NCI-H345 (cell line): ENCODE measurements at regions not wholly inside any gene's neighbourhood (a gene's known extent, or its start where the extent isn't known, plus 50 kb on each side); places are given as distances from the start of the nearest gene placed in this dataset.
A peak's percentile ranks its signal among the peaks of the same experiment; 100 is the strongest.

Experiments used
- DNase-seq: peaks from one replicate; lab custom pipeline; 2025; lab: John Stamatoyannopoulos, UW

DNA sequence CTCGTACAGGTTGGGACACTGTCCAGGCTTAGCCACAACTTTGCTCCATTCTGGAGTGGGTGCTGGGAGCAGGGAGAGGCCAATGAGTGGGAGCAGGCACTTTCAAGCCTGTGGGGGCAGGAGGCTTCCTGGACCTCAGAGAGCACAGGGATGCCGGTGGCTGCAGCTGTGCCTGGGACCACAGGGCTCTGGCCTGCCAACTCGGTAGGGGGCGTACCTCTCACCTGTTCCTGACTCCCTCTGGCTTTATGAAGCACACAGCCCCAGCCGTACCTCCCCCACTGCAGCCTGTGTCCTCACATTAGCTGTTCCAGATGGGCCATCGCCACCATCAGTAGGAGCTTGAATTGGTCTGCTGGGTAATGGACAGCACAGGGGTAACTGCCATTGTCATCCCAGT, 278.7 kb upstream of the KLHL1 start:
- DNase-seq = no peak

DNA sequence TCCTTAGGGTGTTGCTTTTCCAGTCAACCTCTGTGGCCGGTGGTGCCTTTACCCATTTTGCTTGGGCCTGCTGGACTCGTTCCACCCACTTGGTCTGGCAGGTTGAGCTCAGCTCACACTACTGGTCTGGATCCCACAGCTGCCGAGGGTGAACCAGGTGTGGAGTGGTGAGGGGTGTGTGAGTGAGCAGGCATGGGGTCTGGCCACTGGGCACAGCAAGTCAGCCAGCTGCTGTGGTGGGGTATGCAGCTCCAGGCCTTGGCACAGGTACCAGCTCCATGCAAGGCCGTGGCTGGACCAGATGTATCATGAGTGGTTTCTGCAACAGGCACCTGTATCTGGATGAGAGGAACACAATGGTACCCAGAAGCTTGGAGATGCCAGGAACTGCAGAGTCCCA, 277.6 kb upstream of the KLHL1 start:
- no peak for DNase-seq

DNA sequence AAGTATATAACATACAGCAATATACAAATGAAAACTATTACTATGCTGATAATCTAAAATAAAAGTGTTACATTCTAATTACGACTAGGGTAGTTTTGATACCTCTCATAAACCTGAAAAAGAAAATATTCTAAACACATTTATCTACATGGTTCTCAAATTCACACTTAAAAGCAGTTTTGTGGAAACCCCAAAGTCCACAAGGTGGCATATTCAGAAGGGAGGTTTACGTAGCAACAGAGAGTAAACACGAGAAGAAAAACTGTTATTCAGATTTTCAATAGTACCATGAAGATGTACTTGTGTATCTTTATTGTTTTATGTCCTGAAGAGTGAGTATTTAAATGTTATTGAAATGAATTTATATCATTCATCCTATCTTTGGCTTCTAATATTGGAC, 275.9 kb upstream of the KLHL1 start:
- no peak for DNase-seq

DNA sequence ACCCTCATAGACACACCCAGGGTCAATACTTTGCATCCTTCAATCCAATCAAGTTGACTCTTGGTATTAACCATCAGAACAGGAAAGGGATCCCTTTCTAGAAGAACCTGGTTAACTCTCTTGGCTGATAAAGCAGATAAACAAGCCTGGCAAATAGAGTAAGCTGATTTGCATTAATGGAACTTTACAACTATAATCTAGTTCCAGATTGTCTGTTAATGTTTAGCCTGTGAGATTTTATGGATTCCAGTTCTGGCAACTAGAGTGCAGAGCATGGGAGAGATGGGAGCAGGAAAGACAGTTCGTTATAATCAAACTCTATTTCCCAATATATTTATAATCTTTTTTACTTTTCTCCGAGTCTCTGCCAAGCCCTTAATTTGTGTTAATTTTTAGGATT, 272.6 kb upstream of the KLHL1 start:
- no peak for DNase-seq

DNA sequence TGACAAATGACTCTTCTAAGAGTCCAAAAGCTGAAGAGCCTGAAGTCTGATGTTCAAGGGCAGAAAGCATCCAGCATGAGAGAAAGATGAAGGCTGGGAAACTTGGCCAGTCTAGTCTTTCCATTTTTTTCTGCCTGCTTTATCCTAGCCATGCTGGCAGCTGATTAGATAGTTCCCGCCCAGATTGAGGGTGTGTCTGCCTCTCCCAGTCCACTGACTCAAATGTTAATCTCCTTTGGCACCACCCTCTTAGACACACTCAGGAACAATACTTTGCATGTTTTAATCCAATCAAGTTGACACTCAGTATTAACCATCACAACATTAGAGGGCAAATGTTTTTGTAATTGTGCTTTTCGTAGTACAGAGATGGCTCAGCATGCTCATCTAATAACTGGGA, 267.5 kb upstream of the KLHL1 start:
- DNase-seq = no peak

DNA sequence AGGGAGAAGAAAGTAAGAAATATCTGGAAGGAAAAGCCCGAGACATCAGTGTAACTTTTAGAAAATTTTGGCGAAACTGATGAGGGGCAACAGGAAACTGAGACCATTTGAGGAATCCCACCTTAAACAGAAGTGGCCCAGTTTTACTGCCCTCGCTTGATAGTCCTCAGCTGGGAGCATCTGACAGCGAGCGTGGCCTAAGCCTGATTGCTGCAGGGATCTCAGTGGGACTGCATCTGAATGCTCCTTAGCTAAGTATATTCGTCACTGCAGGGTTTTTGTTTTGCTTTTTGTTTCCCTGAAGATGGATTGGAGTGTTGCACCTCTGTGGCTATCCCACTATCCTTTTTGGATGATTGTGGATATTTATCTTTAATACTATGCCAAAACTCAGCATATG, 262.7 kb upstream of the KLHL1 start:
- no peak for DNase-seq

DNA sequence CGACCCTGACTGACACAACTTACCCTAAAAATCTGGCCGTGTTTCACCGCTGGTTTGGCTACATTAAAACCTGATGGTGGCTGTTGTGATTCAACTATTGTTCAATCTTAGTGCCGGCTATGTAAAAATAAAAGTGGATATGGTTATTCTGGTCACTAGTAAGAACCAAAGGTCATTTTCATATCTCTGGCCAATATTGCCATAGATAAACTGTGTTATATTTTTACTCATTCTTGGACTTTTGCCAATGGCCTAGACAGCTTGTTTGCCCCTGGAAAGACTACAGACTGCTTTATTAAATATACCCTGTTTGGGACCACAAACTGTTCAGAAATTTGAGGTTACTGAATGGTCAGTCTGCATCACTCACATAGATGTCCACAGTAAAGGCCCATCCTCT, 258.5 kb upstream of the KLHL1 start:
- no peak for DNase-seq

DNA sequence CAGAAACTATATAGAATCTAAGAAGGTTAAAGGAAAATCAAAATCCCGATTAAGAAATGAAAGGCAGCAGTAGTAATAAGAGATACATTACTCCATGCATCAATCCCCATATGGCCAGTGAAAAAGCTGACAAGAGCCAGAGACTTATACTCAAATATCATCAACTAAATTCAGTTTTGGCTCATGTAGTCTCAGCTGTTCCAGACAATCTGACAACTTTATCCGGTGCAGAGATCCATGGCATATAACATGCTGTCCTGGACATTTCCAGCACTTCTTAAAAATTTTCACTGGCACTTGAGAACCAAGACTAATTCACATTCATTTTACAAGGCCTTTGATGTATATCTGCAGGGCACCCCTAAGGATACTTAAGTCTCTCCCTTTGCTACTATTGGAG, 255.7 kb upstream of the KLHL1 start:
- DNase-seq = no peak

DNA sequence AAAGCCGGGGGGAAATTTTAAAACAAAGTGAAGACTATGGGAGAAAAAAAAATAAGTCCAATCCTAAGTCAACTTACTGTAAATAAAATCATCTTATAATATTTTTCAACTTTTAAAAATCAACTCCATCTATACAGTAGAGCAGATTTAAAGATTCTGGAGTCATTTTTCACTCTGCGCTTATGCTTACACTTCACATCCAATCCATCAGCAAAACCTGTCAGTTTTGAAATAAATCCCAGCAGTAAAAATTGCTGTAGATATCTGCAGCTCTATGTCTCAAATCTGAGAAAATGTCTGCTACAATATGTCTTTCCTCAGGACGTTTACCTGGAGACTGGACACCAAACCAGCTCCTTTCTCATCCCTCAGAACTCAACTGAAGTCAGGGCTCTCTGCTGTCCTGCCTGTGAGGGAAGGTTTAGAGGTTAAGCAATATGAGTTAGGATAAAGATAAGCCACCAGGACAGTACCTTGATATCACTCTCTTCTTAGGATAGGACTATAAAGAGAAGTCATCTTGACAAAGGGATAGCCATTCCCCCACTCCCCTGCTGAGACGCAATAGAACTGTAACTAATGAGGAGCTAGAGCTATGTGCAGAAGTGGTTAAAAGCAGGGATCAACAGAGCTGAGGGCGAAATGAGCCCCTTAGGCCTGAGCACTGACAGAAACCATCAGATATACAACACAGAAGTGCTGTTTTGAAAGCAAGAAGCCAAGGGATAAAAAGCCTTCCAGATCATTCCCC, 254.7 kb upstream of the KLHL1 start:
- DNase-seq = no peak

DNA sequence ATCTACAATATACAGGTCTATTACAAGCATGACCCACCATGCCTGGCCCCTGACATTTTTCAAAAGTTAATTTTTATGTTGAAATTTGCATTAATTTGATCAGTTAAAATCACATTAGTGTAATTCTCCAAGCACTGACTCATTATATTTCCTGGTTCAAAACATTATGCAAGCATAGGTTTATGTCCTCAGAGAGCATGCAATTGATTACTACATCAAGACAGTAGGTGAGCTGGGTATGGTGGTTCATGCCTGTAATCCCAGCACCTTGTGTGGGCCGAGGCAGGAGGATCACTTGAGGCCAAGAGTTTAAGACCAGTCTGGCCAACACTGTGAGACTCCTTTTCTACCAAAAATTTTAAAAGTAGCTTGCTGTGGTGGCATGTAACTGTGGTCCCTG, 248.8 kb upstream of the KLHL1 start:
- no peak for DNase-seq

DNA sequence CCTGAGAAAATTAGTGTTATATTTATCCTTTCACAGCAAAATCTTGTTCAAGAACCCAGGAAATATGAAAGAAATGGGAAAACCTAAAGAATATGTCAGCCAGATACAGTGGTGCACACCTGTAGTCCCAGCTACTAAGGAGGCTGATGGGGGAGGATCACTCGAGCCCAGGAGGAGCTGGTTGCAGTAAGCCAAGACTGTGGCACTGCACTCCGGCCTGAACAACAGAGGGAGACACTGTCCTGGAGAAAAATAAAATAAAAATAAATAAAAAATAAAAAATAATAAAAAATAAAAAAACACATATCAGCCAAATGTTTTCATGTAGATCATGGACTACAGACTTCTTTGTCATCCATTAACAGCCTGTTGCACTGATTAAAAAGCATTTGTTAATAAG, 244.8 kb upstream of the KLHL1 start:
- DNase-seq = no peak

DNA sequence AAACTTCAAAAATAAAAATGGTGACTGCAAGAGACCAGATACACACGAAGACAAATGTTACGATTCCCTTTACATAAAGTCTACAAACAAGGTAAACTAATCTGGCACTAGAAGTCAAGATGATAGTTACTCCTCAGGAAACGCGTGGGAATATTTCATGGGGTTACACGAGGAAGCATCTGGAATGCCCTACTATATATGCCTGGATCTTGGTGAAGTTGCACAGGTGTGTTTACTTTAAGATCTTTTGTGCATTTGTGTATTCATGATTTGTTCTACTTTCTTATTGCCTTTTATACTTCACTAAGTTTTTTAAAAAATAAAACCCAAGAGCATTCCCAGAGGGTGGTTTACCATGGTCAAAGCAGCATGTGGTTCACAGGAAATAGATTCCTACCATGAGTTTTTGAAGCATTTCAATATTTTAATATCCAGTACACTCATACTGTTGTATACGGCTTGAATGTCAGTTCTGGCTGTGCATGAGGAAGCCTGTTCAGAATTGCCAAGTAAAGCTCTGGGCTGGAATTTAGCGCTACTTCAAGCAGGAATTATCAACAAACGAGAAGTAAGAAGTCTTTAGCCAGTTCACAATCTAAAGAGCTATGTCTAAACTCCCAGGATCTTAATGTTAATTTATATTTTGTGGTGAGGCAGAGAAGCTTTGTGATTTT, 239.8 kb upstream of the KLHL1 start:
- DNase-seq = no peak

DNA sequence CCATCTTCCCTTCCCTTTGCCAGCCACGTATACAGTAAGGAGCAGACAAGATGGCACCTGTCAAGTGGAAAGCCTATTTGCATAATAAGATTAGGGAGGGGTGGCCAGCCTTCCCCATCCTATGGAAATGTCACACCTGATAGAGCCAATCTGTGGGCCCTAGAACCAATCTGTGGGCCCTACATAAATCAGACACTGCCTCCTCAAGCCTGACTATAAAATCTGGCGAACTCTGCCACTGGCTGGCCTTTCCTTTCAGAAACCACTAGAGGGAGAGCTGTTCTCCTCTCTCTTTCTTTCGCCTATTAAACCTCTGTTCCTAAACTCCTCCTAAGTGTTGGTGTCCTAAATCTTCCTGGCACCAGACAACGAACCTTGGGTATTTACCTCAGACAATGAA, 231.5 kb upstream of the KLHL1 start:
- no peak for DNase-seq

DNA sequence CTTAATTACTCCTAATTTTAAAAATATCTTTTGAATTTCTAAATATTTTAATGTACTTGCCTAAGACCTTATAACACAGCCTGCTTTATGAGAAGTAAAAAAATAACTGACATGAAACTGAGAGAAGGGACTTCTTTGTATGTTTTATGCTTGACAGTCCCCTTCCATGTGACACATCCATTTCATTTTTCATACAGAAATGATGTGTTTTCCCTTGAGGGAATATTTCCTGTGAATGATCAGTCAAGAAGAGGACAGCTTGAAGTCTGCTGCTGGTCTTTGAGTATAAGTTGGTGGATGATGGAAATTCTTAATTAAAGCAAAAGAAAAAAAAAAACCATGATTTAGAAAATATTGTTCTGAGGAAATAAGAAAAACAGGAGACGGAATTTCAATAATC, 230.4 kb upstream of the KLHL1 start:
- no peak for DNase-seq

DNA sequence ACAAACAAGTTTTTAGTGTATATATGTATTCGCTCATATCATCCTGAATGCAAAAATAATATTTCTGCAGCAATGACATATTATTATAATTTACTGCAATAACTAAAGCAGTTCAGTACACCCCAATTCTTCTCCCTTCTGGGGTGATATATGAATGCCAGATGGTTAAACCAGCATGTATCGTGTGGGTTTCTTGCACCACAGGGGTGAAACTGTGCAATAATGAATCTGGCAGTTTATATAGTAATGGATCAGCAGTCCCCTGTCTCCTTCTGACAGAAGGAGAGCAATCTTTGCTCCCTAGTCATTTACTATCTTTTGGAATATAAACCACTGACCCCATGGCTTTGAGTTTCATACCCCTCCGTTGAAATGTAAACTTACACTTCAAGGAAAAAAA, 228.6 kb upstream of the KLHL1 start:
- no peak for DNase-seq

DNA sequence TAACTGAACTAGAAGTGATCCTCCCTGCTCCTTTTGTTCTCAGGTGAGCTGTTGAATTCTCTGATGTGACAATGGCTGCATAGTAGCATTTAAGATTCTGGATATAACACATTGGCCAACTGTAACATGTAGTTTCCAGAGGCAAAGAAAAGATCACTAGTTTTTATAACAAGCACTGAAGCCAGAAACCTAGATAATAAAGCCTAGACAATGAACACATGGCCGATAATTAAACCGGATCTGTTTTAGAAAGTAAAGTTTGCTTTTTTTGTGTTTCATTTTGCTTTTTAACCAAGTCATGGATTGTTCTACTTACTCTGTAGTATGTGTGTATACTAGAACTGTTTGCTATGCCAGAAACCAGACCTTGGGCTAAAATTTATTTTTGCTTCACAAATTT, 225.5 kb upstream of the KLHL1 start:
- no peak for DNase-seq

DNA sequence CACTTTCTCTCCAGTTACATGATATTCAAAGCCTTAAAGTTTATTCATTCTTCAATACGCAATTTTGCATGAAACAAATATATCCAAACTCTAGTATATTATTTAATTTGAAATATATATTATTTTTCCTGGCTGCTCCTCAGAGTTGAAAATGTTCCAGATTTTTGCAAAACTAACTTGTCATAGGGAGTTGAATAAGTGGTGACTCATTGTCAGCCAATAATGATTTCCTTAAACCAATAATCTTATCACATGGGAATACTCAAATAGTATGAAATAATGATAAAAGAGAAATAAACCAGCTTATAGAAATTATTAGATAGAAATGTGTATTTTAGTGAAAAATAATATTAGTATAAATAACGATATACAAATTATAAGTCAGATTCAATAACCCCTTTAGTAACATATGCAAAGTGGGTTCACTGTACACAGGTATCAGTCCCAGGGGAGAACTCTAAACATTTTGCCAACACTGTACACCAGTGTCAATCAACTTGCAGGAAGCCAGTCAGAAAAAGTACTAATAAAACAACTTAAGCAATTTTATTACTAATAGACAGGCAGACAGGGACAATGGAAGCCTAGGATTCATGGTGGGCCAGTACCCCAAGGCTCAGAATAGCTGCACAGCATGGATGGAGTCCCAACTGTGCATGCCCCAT, 222.6 kb upstream of the KLHL1 start:
- DNase-seq = no peak

DNA sequence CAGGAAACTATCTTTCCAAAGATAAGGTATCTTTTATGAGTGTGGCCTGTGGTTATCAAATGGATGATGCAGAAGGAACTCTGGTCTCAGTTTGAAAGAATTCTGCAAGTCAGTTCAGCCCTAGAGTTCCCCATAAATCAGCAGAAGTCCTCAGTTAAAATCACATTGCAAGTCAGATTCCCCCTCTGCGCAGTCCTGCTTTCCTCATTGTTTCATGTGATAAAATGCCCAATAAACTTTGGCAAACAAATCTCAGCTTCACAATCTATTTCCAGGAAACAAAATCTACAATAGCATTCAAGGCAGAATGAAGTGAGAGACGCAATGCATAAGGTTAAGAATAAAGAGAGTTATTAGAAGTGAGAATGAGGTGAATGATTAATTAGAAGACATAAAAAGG, 216.3 kb upstream of the KLHL1 start:
- DNase-seq = no peak

DNA sequence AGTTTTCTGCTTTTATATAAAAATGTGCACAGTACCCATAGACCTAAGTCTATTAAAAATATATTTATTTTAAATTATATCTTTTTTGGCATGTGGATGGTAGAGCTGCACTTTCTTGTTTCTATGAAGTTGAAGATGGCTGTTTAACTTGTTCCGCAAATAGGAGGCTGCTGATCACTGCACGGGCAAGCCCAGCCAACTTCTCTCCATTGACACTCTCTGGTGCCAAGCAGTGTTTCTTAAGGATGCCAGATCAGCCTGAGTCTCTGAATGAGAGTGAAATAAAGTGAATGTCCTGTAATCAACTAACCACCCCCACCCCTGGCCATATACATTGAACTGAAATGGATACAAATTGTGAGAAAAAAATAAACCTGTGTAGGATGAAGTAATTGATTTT, 202.9 kb upstream of the KLHL1 start:
- no peak for DNase-seq

DNA sequence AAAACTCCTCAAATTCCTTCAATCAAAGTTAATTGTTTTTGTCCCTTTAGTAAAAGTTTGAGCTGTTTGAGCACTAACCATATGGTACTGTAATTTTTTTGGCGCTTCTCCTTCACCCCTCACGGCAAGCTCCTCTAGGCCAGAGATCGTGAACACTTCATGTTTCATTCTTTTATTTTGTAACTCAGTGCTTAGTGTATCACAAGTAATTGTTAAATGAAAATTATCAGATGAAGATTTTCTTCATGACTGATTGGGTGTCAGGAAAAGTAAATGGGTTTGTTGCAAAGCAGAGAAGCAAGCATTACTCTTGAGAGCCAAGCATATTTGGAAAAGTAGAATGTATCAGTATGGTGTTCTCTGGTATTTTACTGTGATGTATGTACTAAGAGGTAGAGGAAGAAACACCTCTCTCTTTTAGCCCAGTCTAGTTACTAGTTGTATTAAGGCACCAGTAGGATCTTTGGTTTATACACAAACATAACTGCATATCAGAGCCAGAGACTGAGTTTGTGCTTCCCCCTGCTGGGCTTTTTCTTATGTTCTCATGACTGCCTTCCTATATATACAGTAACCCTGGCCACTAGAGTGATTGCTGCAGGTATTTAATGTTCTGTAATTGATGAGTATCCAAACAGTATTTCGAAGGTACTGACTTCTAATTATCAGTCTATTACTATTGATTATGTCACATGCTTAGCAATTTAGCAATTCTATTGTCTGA, 202.3 kb upstream of the KLHL1 start:
- peak; percentile 61 for DNase-seq

DNA sequence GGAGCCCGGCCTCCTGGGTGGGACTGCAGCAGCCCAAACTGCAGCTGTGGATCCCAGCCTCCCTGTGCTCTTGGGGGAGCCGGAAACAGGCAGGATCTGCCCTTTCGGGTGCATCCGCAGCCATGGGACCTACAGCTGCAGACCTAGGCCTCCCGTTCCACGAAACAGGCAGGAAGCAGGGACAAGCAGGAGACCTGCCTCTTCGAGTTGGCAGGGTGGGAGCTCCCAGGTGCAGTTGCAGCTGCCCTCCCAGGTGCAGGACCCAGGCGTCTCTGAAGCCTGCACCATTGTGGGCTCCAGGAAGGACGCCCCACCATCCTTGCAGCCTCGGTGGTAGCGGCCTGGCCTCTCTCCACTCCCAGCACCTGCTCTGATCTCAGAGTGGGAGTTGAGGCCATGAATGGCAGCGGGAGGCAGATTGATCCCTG, 189.0 kb upstream of the KLHL1 start:
- DNase-seq = no peak

DNA sequence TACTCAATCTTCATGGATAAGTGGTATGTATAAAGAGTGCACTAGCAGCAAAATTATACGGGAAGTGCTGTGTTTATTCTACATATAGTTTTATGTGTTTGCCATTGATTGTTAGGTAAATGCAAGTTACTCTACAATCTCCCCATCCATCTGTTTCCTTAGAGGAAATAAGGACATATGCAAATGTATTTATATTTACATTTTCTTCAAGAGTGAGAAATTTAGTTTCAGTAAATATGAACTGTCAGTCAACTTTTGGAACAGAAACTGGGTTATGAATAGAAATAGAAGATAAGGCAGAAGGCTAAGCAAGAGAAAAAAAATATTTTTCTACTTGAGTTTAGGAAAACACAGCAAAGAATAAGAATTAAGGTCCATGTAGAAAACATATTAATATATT, 176.1 kb upstream of the KLHL1 start:
- no peak for DNase-seq

DNA sequence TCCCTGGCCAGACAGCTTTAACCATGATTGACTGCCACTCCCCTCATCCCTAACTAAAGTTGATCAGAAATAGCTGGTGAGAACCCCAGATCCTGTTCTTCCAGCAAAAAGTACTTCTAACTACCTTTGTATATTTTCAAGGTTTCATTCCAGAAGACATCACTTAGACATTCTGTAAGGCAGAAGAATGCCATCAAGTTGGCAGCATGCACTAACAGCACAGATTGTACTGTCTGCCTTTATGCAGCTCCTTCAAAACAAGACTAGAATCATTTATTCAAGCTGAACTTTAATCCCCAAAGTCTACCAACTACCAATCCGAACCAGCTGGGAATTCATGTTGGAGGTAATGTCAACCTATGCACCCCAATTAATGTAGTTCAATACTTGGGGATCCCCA, 167.6 kb upstream of the KLHL1 start:
- DNase-seq = no peak
